RWPE2 (cell line): ENCODE measurements at regions not wholly inside any gene's neighbourhood (a gene's known extent, or its start where the extent isn't known, plus 50 kb on each side); places are given as distances from the start of the nearest gene placed in this dataset.

Experiments used
- ATAC-seq: fragments of 200-7000 bp; cut with Tn5 transposase; 3 replicates; pipeline ENCODE4 v1.9.1; 2021; ENCODE audit warnings: low read depth
- DNase-seq: peaks from one replicate; pipeline ENCODE4 v3.0.0-alpha.2; 2020; ENCODE audit warnings: low spot score
- H3K27ac ChIP-seq: fragments of 450-650 bp; 2 replicates; pipeline ENCODE4 v1.5.1; 2017; ENCODE audit warnings: mild to moderate bottlenecking; ENCODE audit not compliant: poor library complexity, severe bottlenecking
- H3K27me3 ChIP-seq: fragments of 250-450 bp; sonication (Bioruptor Pico); 2 replicates; pipeline ENCODE4 v1.5.1; 2021; ENCODE audit warnings: mild to moderate bottlenecking, moderate library complexity; ENCODE audit not compliant: insufficient read depth, poor library complexity, severe bottlenecking
- H3K36me3 ChIP-seq: fragments of 250-450 bp; sonication (Bioruptor Pico); 2 replicates; pipeline ENCODE4 v1.5.1; 2020; ENCODE audit warnings: low read depth, mild to moderate bottlenecking, moderate library complexity
- H3K4me1 ChIP-seq: fragments of 250-450 bp; sonication (Bioruptor Pico); 2 replicates; pipeline ENCODE4 v1.5.1; 2021; ENCODE audit warnings: mild to moderate bottlenecking, moderate library complexity; ENCODE audit not compliant: insufficient read depth, poor library complexity, severe bottlenecking
- H3K4me3 ChIP-seq: fragments of 250-450 bp; sonication (Bioruptor Pico); 2 replicates; pipeline ENCODE4 v1.5.1; 2021; ENCODE audit warnings: mild to moderate bottlenecking, moderate library complexity; ENCODE audit not compliant: severe bottlenecking
- H3K9me3 ChIP-seq: fragments of 250-450 bp; sonication (Bioruptor Pico); 2 replicates; pipeline ENCODE4 v1.5.1; 2021; ENCODE audit warnings: mild to moderate bottlenecking, moderate library complexity; ENCODE audit not compliant: severe bottlenecking
- CTCF ChIP-seq: fragments of 450-650 bp; IDR thresholded peaks from one replicate; pipeline ENCODE4 v1.5.1; 2017; ENCODE audit warnings: mild to moderate bottlenecking, moderate library complexity; ENCODE audit not compliant: poor library complexity, severe bottlenecking

GRCh38 chr6:98586163-98586562 lies 248.2 kb upstream of the POU3F2 start:
- Histone ChIP-seq H3K27me3 (peaks cover 3% of the 10 kb centered on the region), H3K4me1 (no peaks in the 10 kb centered on the region), H3K36me3 (no peaks in the 10 kb centered on the region), H3K27ac (no peak overlapping the region), H3K4me3 (no peak overlapping the region), H3K9me3 (no peaks in the 10 kb centered on the region)
- TF ChIP-seq CTCF, result no peak
- ATAC-seq (no peak), DNase-seq (no peak)

DNA sequence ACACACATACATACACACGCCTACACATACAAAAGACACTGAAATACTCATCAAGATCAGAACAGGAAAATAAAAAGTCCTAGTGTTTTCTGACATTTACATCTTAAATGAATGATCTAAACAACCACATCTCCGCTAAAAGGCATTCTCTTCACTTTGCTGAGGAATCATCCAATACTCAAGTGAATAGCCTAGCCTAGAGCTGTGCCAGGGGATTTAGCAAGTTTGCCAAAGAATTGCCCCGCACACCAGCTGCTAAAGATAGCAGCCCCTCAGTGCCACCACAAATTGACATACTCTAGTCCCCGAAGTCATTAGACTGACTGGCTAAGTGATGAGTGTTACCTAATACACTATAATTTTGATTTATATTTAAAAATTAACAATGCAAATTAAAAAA lies 246.8 kb upstream of the POU3F2 start:
- H3K36me3 ChIP-seq, result no peaks in the 10 kb centered on the region
- no peaks in the 10 kb centered on the region for H3K9me3 ChIP-seq
- no peak overlapping the region for H3K4me3 ChIP-seq
- H3K4me1 ChIP-seq, result no peaks in the 10 kb centered on the region
- H3K27ac ChIP-seq, result no peak overlapping the region
- H3K27me3 ChIP-seq, result peaks cover 3% of the 10 kb centered on the region
- ATAC-seq (no peak), DNase-seq (no peak)
- no peak for TF ChIP-seq CTCF

- Histone ChIP-seq H3K27me3 (peaks cover 3% of the 10 kb centered on the region), H3K36me3 (no peaks in the 10 kb centered on the region), H3K27ac (no peak overlapping the region), H3K4me3 (no peak overlapping the region), H3K9me3 (no peaks in the 10 kb centered on the region), H3K4me1 (no peaks in the 10 kb centered on the region)
- TF ChIP-seq CTCF, result no peak
- no peak for ATAC-seq
- DNase-seq, result no peak
Measured at GRCh38 chr6:98589536-98589935, 244.8 kb upstream of the POU3F2 start.

- Histone ChIP-seq H3K4me3 (no peak overlapping the region), H3K27me3 (peaks cover 3% of the 10 kb centered on the region), H3K4me1 (no peaks in the 10 kb centered on the region), H3K36me3 (no peaks in the 10 kb centered on the region), H3K27ac (no peak overlapping the region), H3K9me3 (no peaks in the 10 kb centered on the region)
- ATAC-seq, result no peak
- TF ChIP-seq CTCF, result no peak
- DNase-seq, result no peak
Measured at GRCh38 chr6:98590136-98590681, 244.2 kb upstream of the POU3F2 start.

GRCh38 chr6:98590997-98591396 lies 243.4 kb upstream of the POU3F2 start:
- no peaks in the 10 kb centered on the region for H3K4me1 ChIP-seq
- ATAC-seq (no peak), DNase-seq (no peak)
- no peak overlapping the region for H3K4me3 ChIP-seq
- H3K27me3 ChIP-seq, result peaks cover 3% of the 10 kb centered on the region
- H3K9me3 ChIP-seq, result no peaks in the 10 kb centered on the region
- H3K27ac ChIP-seq, result no peak overlapping the region
- TF ChIP-seq CTCF, result no peak
- no peaks in the 10 kb centered on the region for H3K36me3 ChIP-seq
